ENCODE measurements at regions not wholly inside any gene's neighbourhood (a gene's known extent, or its start where the extent isn't known, plus 50 kb on each side); places are given as distances from the start of the nearest gene placed in this dataset.

DNA sequence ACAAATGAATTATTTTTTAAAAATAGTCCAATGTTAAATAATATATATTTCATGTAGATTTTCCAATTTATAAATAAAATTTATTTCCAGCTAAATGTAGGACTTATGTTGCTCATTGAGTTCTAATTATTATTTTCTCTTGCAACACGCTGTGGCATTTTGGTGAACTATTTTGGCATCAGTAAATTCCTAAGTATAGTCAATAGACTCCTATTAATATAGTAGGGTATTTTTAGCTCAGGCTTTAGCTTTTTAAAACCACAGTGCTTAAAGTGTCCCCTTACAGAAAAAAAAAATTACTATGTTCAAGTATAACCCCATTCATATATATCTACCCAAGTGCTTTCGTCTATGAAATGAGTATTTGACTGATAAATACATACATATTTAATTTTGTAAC, 919.2 kb upstream of the SOX9 start:
- TF ChIP-seq BHLHE40 (IDR thresholded peaks at IDR 0.05; ENCODE audit: low read depth, low read length), result no peak
- TF ChIP-seq POLR2A (IDR thresholded peaks at IDR 0.05; ENCODE audit: low read depth, low read length), result no peak

Measured in IMR-90 (cell line).